ENCODE measurements at regions not wholly inside any gene's neighbourhood (a gene's known extent, or its start where the extent isn't known, plus 50 kb on each side); places are given as distances from the start of the nearest gene placed in this dataset.

GRCh38 chr5:53342236-53342635 lies 138.2 kb upstream of the FST start:
- no peak for DNase-seq (ENCODE audit: low spot score)
- in situ Hi-C loops (cut with MboI; ENCODE audit: low pct_unique_long_range_greater_than_20kb, low sequenced_read_pairs, unreplicated experiment) = no loop called here
- TF ChIP-seq CTCF (IDR thresholded peaks at IDR 0.05; ENCODE audit: extremely low read depth, insufficient read depth, missing control alignments) = no peak

GRCh38 chr5:53343187-53343586 lies 137.2 kb upstream of the FST start:
- no peak for DNase-seq (ENCODE audit: low spot score)
- no peak for TF ChIP-seq CTCF (IDR thresholded peaks at IDR 0.05; ENCODE audit: extremely low read depth, insufficient read depth, missing control alignments)
- in situ Hi-C loops (cut with MboI; ENCODE audit: low pct_unique_long_range_greater_than_20kb, low sequenced_read_pairs, unreplicated experiment) = no loop called here

- TF ChIP-seq CTCF (IDR thresholded peaks at IDR 0.05; ENCODE audit: extremely low read depth, insufficient read depth, missing control alignments) = no peak
- no peak for DNase-seq (ENCODE audit: low spot score)
- in situ Hi-C loops (cut with MboI; ENCODE audit: low pct_unique_long_range_greater_than_20kb, low sequenced_read_pairs, unreplicated experiment) = no loop called here
These were observed 130.1 kb upstream of the FST start for GRCh38 chr5:53350368-53350767.

GRCh38 chr5:53350991-53351770 lies 129.2 kb upstream of the FST start:
- no peak for TF ChIP-seq CTCF (IDR thresholded peaks at IDR 0.05; ENCODE audit: extremely low read depth, insufficient read depth, missing control alignments)
- in situ Hi-C loops (cut with MboI; ENCODE audit: low pct_unique_long_range_greater_than_20kb, low sequenced_read_pairs, unreplicated experiment) = no loop called here
- DNase-seq (ENCODE audit: low spot score) = no peak

GRCh38 chr5:53355316-53355715 lies 125.1 kb upstream of the FST start:
- in situ Hi-C loops (cut with MboI; ENCODE audit: low pct_unique_long_range_greater_than_20kb, low sequenced_read_pairs, unreplicated experiment) = no loop called here
- TF ChIP-seq CTCF (IDR thresholded peaks at IDR 0.05; ENCODE audit: extremely low read depth, insufficient read depth, missing control alignments) = no peak
- no peak for DNase-seq (ENCODE audit: low spot score)

- in situ Hi-C loops (cut with MboI; ENCODE audit: low pct_unique_long_range_greater_than_20kb, low sequenced_read_pairs, unreplicated experiment) = no loop called here
- TF ChIP-seq CTCF (IDR thresholded peaks at IDR 0.05; ENCODE audit: extremely low read depth, insufficient read depth, missing control alignments) = no peak
- no peak for DNase-seq (ENCODE audit: low spot score)
These were observed 124.5 kb upstream of the FST start for GRCh38 chr5:53355931-53356330.
